OCI-LY1 (cell line): ENCODE measurements at regions not wholly inside any gene's neighbourhood (a gene's known extent, or its start where the extent isn't known, plus 50 kb on each side); places are given as distances from the start of the nearest gene placed in this dataset.

Source experiments
- H2AFZ ChIP-seq: fragments of 200-600 bp; sonication (generic), shearing (Covaris generic); 2 replicates; pipeline ENCODE4 v1.6.0; 2014; ENCODE audit warnings: antibody characterized with exemption, mild to moderate bottlenecking, low read length
- H3F3A ChIP-seq: fragments of 200-600 bp; sonication (generic), shearing (Covaris generic); 2 replicates; pipeline ENCODE4 v1.6.0; 2014; ENCODE audit warnings: mild to moderate bottlenecking, antibody characterized with exemption, low read length, moderate library complexity; ENCODE audit not compliant: insufficient read depth
- H3K27ac ChIP-seq: fragments of 200-600 bp; sonication (generic); 2 replicates; pipeline ENCODE4 v1.5.1; 2014; ENCODE audit warnings: low read length, mixed run types, mild to moderate bottlenecking, low read depth; ENCODE audit not compliant: poor library complexity, severe bottlenecking
- H3K27me3 ChIP-seq: fragments of 200-600 bp; sonication (generic); 2 replicates; pipeline ENCODE4 v1.6.0; 2014; ENCODE audit warnings: antibody characterized with exemption, mild to moderate bottlenecking, low read length, moderate library complexity; ENCODE audit not compliant: insufficient read depth
- H3K36me3 ChIP-seq: fragments of 200-600 bp; sonication (generic); 2 replicates; pipeline ENCODE4 v1.6.1; 2014; ENCODE audit warnings: mild to moderate bottlenecking, antibody characterized with exemption, low read length, moderate library complexity, mixed read lengths; ENCODE audit not compliant: insufficient read depth
- H3K4me1 ChIP-seq: fragments of 200-600 bp; sonication (generic); 2 replicates; pipeline ENCODE4 v1.5.1; 2014; ENCODE audit warnings: mild to moderate bottlenecking, low read length, moderate library complexity; ENCODE audit not compliant: insufficient read depth, severe bottlenecking
- H3K4me2 ChIP-seq: fragments of 200-600 bp; sonication (generic), shearing (Covaris generic); 2 replicates; pipeline ENCODE4 v1.6.1; 2014; ENCODE audit warnings: low read length
- H3K4me3 ChIP-seq: fragments of 200-600 bp; sonication (generic); 2 replicates; pipeline ENCODE4 v1.5.1; 2014; ENCODE audit warnings: low read length, low read depth, mild to moderate bottlenecking, mixed read lengths; ENCODE audit not compliant: poor library complexity, severe bottlenecking
- H3K79me2 ChIP-seq: fragments of 200-600 bp; shearing (Covaris generic); 2 replicates; pipeline ENCODE4 v1.6.1; 2016; ENCODE audit warnings: mixed run types, low read length, mixed read lengths; ENCODE audit not compliant: insufficient read depth
- H3K9ac ChIP-seq: fragments of 200-600 bp; sonication (generic), shearing (Covaris generic); 2 replicates; pipeline ENCODE4 v1.6.1; 2014; ENCODE audit warnings: mild to moderate bottlenecking, low read length, mixed read lengths
- H3K9me2 ChIP-seq: fragments of 200-600 bp; sonication (generic), shearing (Covaris generic); 2 replicates; pipeline ENCODE4 v1.6.1; 2014; ENCODE audit warnings: low read depth, mild to moderate bottlenecking, low read length, mixed read lengths
- H3K9me3 ChIP-seq: fragments of 200-600 bp; shearing (Covaris generic); 2 replicates; pipeline ENCODE4 v1.6.1; 2014; ENCODE audit warnings: low read length, mixed read lengths
- H4K20me1 ChIP-seq: fragments of 200-600 bp; sonication (generic), shearing (Covaris generic); 2 replicates; pipeline ENCODE4 v1.6.0; 2016; ENCODE audit warnings: mild to moderate bottlenecking, low read length; ENCODE audit not compliant: insufficient read depth
- CTCF ChIP-seq: fragments of 200-600 bp; sonication (generic), shearing (Covaris generic); IDR thresholded peaks from 2 replicates; pipeline ENCODE4 v1.5.1; 2017; ENCODE audit warnings: mild to moderate bottlenecking, antibody characterized with exemption, low read length, moderate library complexity, mixed read lengths
- EZH2 ChIP-seq: fragments of 200-600 bp; sonication (generic), shearing (Covaris generic); IDR thresholded peaks from 2 replicates; pipeline ENCODE4 v1.8.0; 2017; ENCODE audit warnings: borderline replicate concordance, mixed run types, mild to moderate bottlenecking, antibody characterized with exemption, low read length, moderate library complexity, mixed read lengths

GRCh38 chr18:75544051-75544481 is 116.6 kb upstream of the SMIM21 start:
- TF ChIP-seq EZH2 (no peak), CTCF (no peak)
- H3K27me3 ChIP-seq: no peaks in the 10 kb centered on the region
- H3K9me2 ChIP-seq: no peaks in the 10 kb centered on the region
- no peaks in the 10 kb centered on the region for H3K79me2 ChIP-seq
- H3K9me3 ChIP-seq: no peaks in the 10 kb centered on the region
- H2AFZ ChIP-seq: no peak overlapping the region
- no peaks in the 10 kb centered on the region for H3K36me3 ChIP-seq
- H3F3A ChIP-seq: no peaks in the 10 kb centered on the region
- H3K4me1 ChIP-seq: no peaks in the 10 kb centered on the region
- H3K27ac ChIP-seq: no peak overlapping the region
- no peaks in the 10 kb centered on the region for H4K20me1 ChIP-seq
- H3K4me3 ChIP-seq: no peak overlapping the region
- no peak overlapping the region for H3K4me2 ChIP-seq
- H3K9ac ChIP-seq: no peak overlapping the region

- Histone ChIP-seq H3K9me3 (no peaks in the 10 kb centered on the region), H3F3A (no peaks in the 10 kb centered on the region), H3K36me3 (no peaks in the 10 kb centered on the region), H3K4me3 (no peak overlapping the region), H4K20me1 (no peaks in the 10 kb centered on the region), H3K79me2 (no peaks in the 10 kb centered on the region), H3K4me2 (no peak overlapping the region), H3K9me2 (no peaks in the 10 kb centered on the region), H3K9ac (no peak overlapping the region), H3K27me3 (no peaks in the 10 kb centered on the region), H3K4me1 (no peaks in the 10 kb centered on the region), H2AFZ (no peak overlapping the region), H3K27ac (no peak overlapping the region)
- no peak for TF ChIP-seq EZH2
- no peak for TF ChIP-seq CTCF
Observed at GRCh38 chr18:75538727-75539126, 111.2 kb upstream of the SMIM21 start.

- no peak overlapping the region for H3K4me2 ChIP-seq
- no peaks in the 10 kb centered on the region for H3K9me2 ChIP-seq
- no peaks in the 10 kb centered on the region for H4K20me1 ChIP-seq
- no peak overlapping the region for H2AFZ ChIP-seq
- no peaks in the 10 kb centered on the region for H3K27me3 ChIP-seq
- no peaks in the 10 kb centered on the region for H3F3A ChIP-seq
- no peak for TF ChIP-seq EZH2
- TF ChIP-seq CTCF: no peak
- no peak overlapping the region for H3K9ac ChIP-seq
- no peaks in the 10 kb centered on the region for H3K36me3 ChIP-seq
- H3K9me3 ChIP-seq: no peaks in the 10 kb centered on the region
- H3K4me3 ChIP-seq: no peak overlapping the region
- H3K79me2 ChIP-seq: no peaks in the 10 kb centered on the region
- H3K4me1 ChIP-seq: no peaks in the 10 kb centered on the region
- no peak overlapping the region for H3K27ac ChIP-seq
Observed at GRCh38 chr18:75533950-75534349, 106.4 kb upstream of the SMIM21 start.
